ENCODE measurements at regions not wholly inside any gene's neighbourhood (a gene's known extent, or its start where the extent isn't known, plus 50 kb on each side); places are given as distances from the start of the nearest gene placed in this dataset.

GRCh38 chr7:149714081-149714909 lies 59.1 kb downstream of the ZNF467 start:
- no peak for TF ChIP-seq CTCF (IDR thresholded peaks at IDR 0.05; ENCODE audit: borderline replicate concordance, insufficient read depth, low read depth, low read length)
- peak overlapping the region; percentile 78 for H3K4me3 ChIP-seq (ENCODE audit: low read depth, low read length)

- no peak for TF ChIP-seq CTCF (IDR thresholded peaks at IDR 0.05; ENCODE audit: borderline replicate concordance, insufficient read depth, low read depth, low read length)
- H3K4me3 ChIP-seq (ENCODE audit: low read depth, low read length), result peak overlapping the region; percentile 78
Measured at GRCh38 chr7:149713731-149714068, 59.7 kb downstream of the ZNF467 start.

- no peak overlapping the region for H3K4me3 ChIP-seq (ENCODE audit: low read depth, low read length)
- no peak for TF ChIP-seq CTCF (IDR thresholded peaks at IDR 0.05; ENCODE audit: borderline replicate concordance, insufficient read depth, low read depth, low read length)
Measured at GRCh38 chr7:149713061-149713730, 60.2 kb downstream of the ZNF467 start.

- H3K4me3 ChIP-seq (ENCODE audit: low read depth, low read length), result no peak overlapping the region
- no peak for TF ChIP-seq CTCF (IDR thresholded peaks at IDR 0.05; ENCODE audit: borderline replicate concordance, insufficient read depth, low read depth, low read length)
Measured at GRCh38 chr7:149708026-149708425, 65.4 kb downstream of the ZNF467 start.

- TF ChIP-seq CTCF (IDR thresholded peaks at IDR 0.05; ENCODE audit: borderline replicate concordance, insufficient read depth, low read depth, low read length), result no peak
- H3K4me3 ChIP-seq (ENCODE audit: low read depth, low read length), result no peak overlapping the region
Measured at GRCh38 chr7:149707448-149707886, 65.9 kb downstream of the ZNF467 start.

GRCh38 chr7:149706398-149706797 lies 67.0 kb downstream of the ZNF467 start:
- no peak for TF ChIP-seq CTCF (IDR thresholded peaks at IDR 0.05; ENCODE audit: borderline replicate concordance, insufficient read depth, low read depth, low read length)
- H3K4me3 ChIP-seq (ENCODE audit: low read depth, low read length), result no peak overlapping the region

- H3K4me3 ChIP-seq (ENCODE audit: low read depth, low read length), result no peak overlapping the region
- TF ChIP-seq CTCF (IDR thresholded peaks at IDR 0.05; ENCODE audit: borderline replicate concordance, insufficient read depth, low read depth, low read length), result no peak
Measured at GRCh38 chr7:149704507-149704906, 68.9 kb downstream of the ZNF467 start.

Measured in GM12875 (cell line).